GM11168 (cell line): ENCODE measurements at regions not wholly inside any gene's neighbourhood (a gene's known extent, or its start where the extent isn't known, plus 50 kb on each side); places are given as distances from the start of the nearest gene placed in this dataset.

ENCODE experiments used
- in situ Hi-C: fragments of 300-500 bp; cut with MboI; formaldehyde crosslinking; loops from one replicate; pipeline ENCODE4 v1.12.0; 2022; ENCODE audit warnings: low sequenced_read_pairs; ENCODE audit not compliant: unreplicated experiment

DNA sequence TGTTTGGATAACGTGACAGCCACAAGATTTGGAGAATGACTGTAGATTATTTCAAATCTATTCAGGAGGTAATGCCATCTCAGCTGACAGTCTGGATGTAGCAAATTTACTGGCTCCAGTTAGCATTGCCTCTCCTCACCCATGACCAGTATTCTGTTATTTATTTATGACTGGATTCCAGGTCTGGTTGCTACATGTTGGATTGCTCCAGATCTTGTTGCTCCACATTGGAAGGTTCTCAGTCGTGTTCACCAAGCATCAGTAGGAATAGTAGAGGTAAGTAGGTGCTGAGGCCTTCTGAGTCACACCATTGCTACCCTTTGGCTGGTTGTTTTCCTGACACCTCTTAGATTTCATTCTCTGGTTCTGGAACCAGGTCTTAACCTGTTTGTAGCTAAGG lies 69.5 kb upstream of the ELOVL5 start:
- in situ Hi-C loops: loop anchor here (10.0 kb wide), 1 partner anchor 243 kb away; no protein-coding TSS in a partner anchor

DNA sequence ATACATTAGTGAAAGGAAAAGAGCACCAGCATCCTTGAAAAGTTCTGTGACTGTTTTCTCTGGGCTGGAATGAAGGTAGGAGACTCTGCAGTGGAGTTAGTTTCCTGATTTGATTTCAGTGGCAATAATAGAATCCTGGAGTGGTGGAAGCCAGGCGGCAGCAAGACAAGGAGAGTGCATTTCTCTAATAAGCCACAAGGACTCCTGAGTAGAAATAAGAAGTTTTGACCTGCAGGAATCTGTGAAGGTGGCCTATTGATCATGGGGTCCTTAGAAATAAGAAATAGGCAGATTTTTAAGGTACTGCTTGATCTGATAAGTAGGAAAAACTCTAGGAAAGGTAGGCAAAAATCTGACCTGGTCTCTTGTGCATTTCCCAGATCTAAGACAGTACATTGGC lies 68.4 kb upstream of the ELOVL5 start:
- in situ Hi-C loops: loop anchor here (10.0 kb wide), 1 partner anchor 242 kb away; no protein-coding TSS in a partner anchor

DNA sequence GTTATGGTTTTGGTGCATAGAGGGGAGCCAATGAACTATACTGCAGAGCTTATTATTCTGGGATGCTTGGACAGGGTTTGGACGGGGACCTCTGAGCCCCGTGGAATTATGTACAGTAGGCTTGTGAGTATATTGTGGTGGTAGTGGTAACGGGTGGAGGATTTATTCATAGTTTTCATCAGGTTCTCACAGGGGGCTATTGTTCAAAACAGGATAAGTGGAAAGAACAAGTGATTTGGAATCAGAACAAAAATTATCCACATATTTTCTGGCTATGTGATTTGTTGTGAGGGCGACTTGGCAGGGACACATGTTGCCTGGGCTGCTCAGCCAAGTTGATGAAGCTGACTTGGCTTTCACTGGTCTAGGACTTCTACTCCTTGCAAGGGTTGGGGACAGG lies 64.6 kb upstream of the ELOVL5 start:
- in situ Hi-C loops: loop anchor here (10.0 kb wide), 1 partner anchor 239 kb away; no protein-coding TSS in a partner anchor

DNA sequence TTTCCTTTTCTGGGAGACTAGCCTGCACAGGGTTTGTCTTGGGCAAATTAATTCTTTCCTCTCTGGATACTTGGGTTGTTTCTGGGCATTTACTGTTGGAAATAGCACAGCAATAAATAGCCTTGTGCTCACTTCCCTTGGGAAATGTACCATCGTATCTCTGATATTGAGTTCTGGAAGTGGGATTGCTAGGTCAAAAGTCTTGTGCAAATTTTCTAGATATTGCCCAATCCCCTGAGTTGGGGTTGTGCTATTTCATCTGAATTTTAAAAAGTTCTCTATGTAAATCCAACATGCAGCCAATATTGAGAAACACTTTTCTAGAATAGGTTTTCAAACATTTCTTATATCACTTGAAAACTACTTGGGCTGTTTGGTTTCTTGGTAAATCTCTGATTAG lies 64.0 kb upstream of the ELOVL5 start:
- in situ Hi-C loops: loop anchor here (10.0 kb wide), 1 partner anchor 238 kb away; no protein-coding TSS in a partner anchor

DNA sequence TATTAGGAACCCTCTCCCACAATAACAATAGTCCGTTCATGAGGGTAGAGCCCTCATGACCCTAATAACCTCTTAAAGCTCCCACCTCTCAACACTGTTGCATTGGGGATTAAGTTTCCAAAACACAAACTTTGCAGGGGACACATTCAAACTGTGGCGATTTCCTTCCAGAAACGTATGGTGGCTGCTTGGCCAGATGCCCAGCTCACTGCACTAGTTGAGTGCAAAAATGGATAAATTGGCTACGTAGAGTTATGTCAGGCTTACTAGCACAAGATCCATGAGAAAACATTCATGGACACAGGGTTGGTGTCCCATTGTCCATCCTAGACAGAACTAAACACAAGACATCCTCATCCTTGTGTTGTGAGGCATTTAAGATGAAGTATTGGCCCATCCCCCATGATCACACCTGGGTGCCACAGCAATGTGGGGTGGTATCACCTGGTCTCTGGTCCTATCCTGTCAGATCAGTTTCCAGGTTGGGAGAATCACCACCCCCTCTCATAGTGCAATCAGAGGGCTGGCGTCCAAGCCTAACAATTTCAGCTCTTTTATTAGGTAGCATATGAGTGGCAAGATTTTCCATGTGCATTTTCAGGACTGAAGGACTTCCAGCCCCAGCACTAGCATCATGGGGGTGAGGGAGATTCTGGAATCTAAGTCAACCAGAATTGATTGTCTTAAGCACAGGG lies 63.4 kb upstream of the ELOVL5 start:
- in situ Hi-C loops: loop anchor here (10.0 kb wide), 1 partner anchor 237 kb away; no protein-coding TSS in a partner anchor

DNA sequence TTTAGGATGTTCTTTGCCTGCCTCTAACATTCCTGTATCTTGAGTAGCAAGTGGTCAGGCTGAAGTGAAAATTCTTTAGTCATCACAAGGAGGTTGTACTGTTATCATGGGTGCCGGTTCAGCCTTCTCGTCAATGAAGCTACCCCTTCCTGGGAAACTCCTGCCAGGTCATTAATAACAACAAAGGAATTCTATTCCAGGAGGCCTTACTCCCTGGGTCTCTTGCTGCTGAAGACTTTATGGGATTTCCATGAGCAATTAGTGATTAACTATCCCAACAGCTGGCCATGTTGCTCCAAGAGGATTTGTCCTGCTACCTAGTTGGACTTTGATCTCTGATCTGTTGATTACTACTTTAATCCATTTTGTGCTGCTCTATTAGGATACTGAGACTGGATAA lies 62.7 kb upstream of the ELOVL5 start:
- in situ Hi-C loops: loop anchor here (10.0 kb wide), 1 partner anchor 237 kb away; no protein-coding TSS in a partner anchor

DNA sequence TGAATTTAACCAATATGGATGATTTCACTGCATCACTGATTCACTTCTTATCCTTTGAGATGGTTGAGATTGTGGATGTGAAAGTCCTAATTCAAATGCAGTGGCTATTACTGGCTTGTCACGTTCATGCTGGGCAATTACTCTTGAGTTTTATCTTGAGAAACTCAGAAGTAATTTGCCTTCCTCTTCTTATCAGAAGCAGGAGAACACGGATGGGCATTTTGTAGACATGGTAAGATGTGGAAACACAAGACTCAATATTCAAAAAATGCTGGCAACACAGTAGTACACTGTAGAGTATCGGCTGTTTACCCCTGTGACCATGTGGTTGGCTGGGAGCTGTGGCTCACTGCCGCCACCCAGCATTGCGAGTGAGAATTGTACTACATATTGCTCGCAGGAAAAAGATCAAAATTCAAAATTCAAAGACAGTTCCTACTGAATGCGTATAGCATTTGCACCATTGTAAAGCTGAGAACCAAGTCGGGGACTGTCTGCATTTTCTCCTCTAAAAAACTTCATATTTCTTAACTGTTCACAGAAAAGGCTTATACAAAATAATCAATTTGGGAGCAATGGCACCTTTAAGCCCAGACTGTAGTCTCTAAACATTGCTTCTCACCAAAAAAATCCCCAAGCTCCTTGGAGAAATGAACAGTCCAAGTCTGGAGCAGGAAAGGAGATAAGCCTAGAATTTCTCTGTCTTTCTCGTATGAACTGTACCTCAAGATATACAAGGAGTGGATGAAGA lies 61.9 kb upstream of the ELOVL5 start:
- in situ Hi-C loops: loop anchor here (10.0 kb wide), 1 partner anchor 236 kb away; no protein-coding TSS in a partner anchor

DNA sequence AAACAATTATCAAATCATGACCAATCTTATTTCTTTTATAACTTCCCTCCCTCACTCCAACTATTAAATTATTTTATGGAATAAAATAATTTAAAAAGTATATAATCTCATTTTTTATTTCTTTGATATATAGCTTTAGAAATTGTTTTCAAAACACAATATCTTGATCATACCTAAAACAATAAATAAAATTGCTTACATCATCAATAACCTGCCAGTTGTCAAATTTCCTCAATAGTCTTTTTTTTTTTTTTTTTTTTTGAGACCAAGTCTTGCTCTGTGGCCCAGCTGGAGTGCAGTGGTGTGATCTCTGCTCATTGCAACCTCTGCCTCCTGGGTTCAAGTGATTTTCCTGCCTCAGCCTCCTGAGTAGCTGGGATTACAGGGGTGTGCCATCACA lies 60.1 kb upstream of the ELOVL5 start:
- in situ Hi-C loops: no loop called here

DNA sequence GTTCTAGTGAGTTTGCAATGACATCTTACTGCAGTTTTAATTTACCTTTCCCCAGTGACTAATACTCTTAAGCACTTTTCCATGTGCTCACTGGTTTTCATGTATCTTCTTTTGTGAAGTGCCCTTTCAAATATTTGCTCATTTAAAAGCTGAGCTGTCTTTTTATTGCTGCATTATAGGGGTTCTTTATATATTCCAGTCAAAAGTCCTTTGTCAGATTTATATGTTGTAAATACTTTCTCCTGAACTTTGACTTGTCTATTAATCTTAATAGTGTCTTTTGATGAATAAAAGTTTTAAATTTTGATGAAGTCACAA lies 50.2 kb upstream of the ELOVL5 start:
- in situ Hi-C loops: no loop called here

DNA sequence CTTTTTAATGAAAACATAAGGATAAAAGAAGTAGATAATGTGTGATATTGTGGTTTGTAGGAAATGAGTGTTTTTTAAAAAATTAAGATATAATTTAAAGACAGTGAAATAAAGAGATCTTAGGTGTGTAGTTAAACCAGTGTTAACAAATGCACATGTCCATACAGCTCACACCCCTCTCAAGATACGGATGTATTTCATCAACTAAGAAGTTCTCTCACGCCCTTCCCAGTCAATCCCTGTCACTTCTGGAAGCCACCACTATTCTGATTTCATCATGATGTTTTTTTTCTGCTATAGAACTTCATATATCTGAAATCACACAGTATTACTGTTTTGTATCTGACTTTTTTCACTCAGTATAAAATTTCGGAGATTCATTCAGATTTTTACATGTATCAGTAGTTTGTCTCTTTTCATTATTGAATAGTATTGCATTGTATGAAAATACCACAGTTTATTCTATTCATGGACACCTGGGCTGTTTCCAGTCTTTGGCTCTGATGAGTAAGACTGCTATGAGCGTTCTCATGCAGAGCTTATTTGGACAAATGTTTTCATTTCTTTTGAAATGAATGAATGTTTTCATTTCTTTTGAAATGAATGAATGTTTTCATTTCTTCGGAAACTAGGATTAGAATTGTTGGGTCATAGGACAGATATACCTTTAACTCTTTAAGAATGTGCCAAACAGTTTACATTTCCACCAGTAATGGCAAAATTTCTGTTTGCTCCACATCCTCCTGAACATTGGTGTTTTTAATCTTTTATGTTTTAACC lies 49.7 kb upstream of the ELOVL5 start:
- in situ Hi-C loops: no loop called here
